Panc1 (cell line): ENCODE measurements at regions not wholly inside any gene's neighbourhood (a gene's known extent, or its start where the extent isn't known, plus 50 kb on each side); places are given as distances from the start of the nearest gene placed in this dataset.

Experiments
- POLR2AphosphoS5 ChIP-seq: IDR thresholded peaks from 2 replicates; pipeline ENCODE4 v1.6.1; 2012; ENCODE audit warnings: mild to moderate bottlenecking, low read depth, low read length, moderate library complexity
- SIN3A ChIP-seq: IDR thresholded peaks from 2 replicates; pipeline ENCODE4 v1.6.1; 2012; ENCODE audit warnings: low read depth, mild to moderate bottlenecking, low read length, moderate library complexity, borderline replicate concordance; ENCODE audit not compliant: insufficient read depth
- TCF7L2 ChIP-seq: IDR thresholded peaks from 2 replicates; pipeline ENCODE4 v1.6.1; 2011; ENCODE audit warnings: mild to moderate bottlenecking, low read depth, low read length, inconsistent platforms
- TF ChIP-seq, protein P1 (sequence below): fragments of 450-650 bp; IDR thresholded peaks from 2 replicates; pipeline ENCODE4 v1.5.1; 2017; ENCODE audit warnings: mild to moderate bottlenecking
- TF ChIP-seq, protein P2 (sequence below), 2 experiments: IDR thresholded peaks; 2 replicates each; pipeline ENCODE4 v1.6.1; 2011 to 2012; ENCODE audit warnings: low read depth in 2 of 2, control low read depth in 1 of 2, low read length in 1 of 2, mild to moderate bottlenecking in 1 of 2, moderate library complexity in 1 of 2; ENCODE audit not compliant: insufficient read depth in 1 of 2

DNA sequence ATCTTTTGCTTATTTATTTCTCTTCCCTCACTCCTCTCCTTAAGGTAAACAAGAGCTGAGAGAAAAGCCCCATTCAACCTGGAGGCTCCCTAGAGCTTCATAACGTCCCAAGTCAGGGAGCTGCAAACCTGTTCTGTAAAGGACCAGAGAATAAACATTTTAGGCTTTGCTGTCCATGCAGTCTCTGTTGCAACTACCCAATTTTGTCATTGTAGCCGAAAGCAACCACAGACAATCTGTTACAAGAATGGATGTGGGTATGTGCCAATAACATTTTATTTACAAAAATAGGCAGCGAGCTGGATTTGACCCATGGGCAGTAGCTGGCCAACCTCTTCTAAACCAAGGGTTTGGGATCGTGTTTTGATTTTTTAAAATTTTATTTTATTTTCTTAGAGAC is 71.3 kb upstream of the TBL1X start:
- TF ChIP-seq, protein P1, sequence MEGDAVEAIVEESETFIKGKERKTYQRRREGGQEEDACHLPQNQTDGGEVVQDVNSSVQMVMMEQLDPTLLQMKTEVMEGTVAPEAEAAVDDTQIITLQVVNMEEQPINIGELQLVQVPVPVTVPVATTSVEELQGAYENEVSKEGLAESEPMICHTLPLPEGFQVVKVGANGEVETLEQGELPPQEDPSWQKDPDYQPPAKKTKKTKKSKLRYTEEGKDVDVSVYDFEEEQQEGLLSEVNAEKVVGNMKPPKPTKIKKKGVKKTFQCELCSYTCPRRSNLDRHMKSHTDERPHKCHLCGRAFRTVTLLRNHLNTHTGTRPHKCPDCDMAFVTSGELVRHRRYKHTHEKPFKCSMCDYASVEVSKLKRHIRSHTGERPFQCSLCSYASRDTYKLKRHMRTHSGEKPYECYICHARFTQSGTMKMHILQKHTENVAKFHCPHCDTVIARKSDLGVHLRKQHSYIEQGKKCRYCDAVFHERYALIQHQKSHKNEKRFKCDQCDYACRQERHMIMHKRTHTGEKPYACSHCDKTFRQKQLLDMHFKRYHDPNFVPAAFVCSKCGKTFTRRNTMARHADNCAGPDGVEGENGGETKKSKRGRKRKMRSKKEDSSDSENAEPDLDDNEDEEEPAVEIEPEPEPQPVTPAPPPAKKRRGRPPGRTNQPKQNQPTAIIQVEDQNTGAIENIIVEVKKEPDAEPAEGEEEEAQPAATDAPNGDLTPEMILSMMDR = no peak
- TF ChIP-seq, protein P2, sequence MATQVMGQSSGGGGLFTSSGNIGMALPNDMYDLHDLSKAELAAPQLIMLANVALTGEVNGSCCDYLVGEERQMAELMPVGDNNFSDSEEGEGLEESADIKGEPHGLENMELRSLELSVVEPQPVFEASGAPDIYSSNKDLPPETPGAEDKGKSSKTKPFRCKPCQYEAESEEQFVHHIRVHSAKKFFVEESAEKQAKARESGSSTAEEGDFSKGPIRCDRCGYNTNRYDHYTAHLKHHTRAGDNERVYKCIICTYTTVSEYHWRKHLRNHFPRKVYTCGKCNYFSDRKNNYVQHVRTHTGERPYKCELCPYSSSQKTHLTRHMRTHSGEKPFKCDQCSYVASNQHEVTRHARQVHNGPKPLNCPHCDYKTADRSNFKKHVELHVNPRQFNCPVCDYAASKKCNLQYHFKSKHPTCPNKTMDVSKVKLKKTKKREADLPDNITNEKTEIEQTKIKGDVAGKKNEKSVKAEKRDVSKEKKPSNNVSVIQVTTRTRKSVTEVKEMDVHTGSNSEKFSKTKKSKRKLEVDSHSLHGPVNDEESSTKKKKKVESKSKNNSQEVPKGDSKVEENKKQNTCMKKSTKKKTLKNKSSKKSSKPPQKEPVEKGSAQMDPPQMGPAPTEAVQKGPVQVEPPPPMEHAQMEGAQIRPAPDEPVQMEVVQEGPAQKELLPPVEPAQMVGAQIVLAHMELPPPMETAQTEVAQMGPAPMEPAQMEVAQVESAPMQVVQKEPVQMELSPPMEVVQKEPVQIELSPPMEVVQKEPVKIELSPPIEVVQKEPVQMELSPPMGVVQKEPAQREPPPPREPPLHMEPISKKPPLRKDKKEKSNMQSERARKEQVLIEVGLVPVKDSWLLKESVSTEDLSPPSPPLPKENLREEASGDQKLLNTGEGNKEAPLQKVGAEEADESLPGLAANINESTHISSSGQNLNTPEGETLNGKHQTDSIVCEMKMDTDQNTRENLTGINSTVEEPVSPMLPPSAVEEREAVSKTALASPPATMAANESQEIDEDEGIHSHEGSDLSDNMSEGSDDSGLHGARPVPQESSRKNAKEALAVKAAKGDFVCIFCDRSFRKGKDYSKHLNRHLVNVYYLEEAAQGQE (IDR thresholded peaks at IDR 0.05; ENCODE audit: insufficient read depth in 1 of 2, low read depth in 2 of 2, low read length in 1 of 2) = no peak
- TF ChIP-seq POLR2AphosphoS5 (no peak), SIN3A (no peak), TCF7L2 (no peak)
